Esophagus muscularis mucosa (tissue), 4 donors: ENCODE measurements at regions not wholly inside any gene's neighbourhood (a gene's known extent, or its start where the extent isn't known, plus 50 kb on each side); places are given as distances from the start of the nearest gene placed in this dataset.

ENCODE experiments used
- DNase-seq: peaks from one replicate; pipeline ENCODE4 v3.0.0-alpha.2; 2017; ENCODE audit errors: extremely low spot score
- H3K27ac ChIP-seq, 4 donors: fragments of 200-600 bp; sonication (generic); replicated peaks in 1 of 4; 1 replicate in 3 of 4; 2 replicates in 1 of 4; pipeline ENCODE4 v1.5.1; 2016 to 2019; ENCODE audit warnings: mild to moderate bottlenecking in 1 of 4
- H3K27me3 ChIP-seq, 4 donors: fragments of 200-600 bp; sonication (generic); one replicate each; pipeline versions ENCODE4 v1.5.1 to v1.6.0; 2016 to 2019
- H3K36me3 ChIP-seq, 4 donors: fragments of 200-600 bp; sonication (generic); one replicate each; pipeline ENCODE4 v1.5.1; 2016 to 2019
- H3K4me1 ChIP-seq, 4 donors: fragments of 200-600 bp; sonication (generic); one replicate each; pipeline ENCODE4 v1.5.1; 2016 to 2019
- H3K4me3 ChIP-seq, 4 donors: fragments of 200-600 bp; sonication (generic); 1 replicate in 2 of 4; 2 replicates in 2 of 4; pipeline ENCODE4 v1.5.1; 2016 to 2019; ENCODE audit warnings: mild to moderate bottlenecking in 4 of 4, moderate library complexity in 1 of 4
- H3K9me3 ChIP-seq, 4 donors: fragments of 200-600 bp; sonication (generic); 1 replicate in 3 of 4; 2 replicates in 1 of 4; pipeline ENCODE4 v1.5.1; 2016 to 2019
- EP300 ChIP-seq: sonication (generic); formaldehyde crosslinking; IDR thresholded peaks from one replicate; pipeline ENCODE4 v1.6.1; 2017; ENCODE audit warnings: antibody characterized with exemption
- POLR2A ChIP-seq: fragments of 450-650 bp; IDR thresholded peaks from one replicate; pipeline ENCODE4 v1.6.1; 2017; ENCODE audit warnings: antibody characterized with exemption, moderate library complexity, mild to moderate bottlenecking, low read depth
- POLR2AphosphoS5 ChIP-seq, 2 donors: sonication (generic); formaldehyde crosslinking; IDR thresholded peaks; one replicate each; pipeline ENCODE4 v1.6.1; 2017; ENCODE audit warnings: antibody characterized with exemption in 2 of 2
- WGBS: methylation state at CpG from one replicate; pipeline ENCODE4 v1.1.5; 2018; 5-methylcytosine and 5-hydroxymethylcytosine counted together
- intact Hi-C: fragments of 100-400 bp; cut with DNase I; formaldehyde crosslinking; loops from one replicate; pipeline ENCODE4 v1.15.1; 2023
- TF ChIP-seq, protein P1 (sequence below), 3 experiments: fragments of 200-600 bp in 2 of 3; fragments of 450-650 bp in 1 of 3; sonication (generic) in 2 of 3; IDR thresholded peaks; one replicate each; pipeline ENCODE4 v1.5.1; 2017 to 2019; ENCODE audit warnings: antibody characterized with exemption in 3 of 3, mild to moderate bottlenecking in 2 of 3, moderate library complexity in 1 of 3

DNA sequence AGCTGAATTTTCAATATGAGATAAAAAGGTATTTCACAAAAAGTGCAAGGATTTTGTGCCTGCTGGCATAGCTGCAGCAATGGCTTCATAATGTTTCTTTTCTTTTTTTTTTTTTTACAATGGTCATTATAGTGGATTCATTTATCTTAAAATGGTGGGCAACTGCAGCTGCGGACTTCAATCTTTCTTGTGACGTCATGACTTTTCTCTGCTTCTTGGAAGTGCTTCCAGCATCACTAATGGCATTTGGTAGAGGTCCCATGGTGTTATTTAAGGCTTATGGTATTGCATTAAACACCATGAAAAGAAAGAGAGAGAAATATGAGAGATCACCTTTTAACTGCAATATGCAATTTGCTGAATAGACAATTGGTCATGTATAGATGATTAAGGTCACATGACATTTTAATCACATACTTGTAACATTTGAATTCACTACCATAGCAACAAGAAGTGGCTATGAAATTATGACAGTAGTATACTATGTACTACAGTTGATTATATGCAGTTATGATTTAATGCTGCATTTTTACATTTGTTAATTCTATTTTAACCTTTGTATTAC, 684.0 kb upstream of the AADAT start:
- Histone ChIP-seq H3K27ac (no peak overlapping the region), H3K4me1 (no peaks in the 10 kb centered on the region), H3K27me3 (no peaks in the 10 kb centered on the region), H3K9me3 (peaks cover 0 to 3% (median 0%) of the 10 kb centered on the region in 4 donors), H3K4me3 (no peak overlapping the region), H3K36me3 (no peaks in the 10 kb centered on the region)
- TF ChIP-seq POLR2A = no peak
- TF ChIP-seq POLR2AphosphoS5 (IDR thresholded peaks at IDR 0.05) = no peak
- TF ChIP-seq, protein P1, sequence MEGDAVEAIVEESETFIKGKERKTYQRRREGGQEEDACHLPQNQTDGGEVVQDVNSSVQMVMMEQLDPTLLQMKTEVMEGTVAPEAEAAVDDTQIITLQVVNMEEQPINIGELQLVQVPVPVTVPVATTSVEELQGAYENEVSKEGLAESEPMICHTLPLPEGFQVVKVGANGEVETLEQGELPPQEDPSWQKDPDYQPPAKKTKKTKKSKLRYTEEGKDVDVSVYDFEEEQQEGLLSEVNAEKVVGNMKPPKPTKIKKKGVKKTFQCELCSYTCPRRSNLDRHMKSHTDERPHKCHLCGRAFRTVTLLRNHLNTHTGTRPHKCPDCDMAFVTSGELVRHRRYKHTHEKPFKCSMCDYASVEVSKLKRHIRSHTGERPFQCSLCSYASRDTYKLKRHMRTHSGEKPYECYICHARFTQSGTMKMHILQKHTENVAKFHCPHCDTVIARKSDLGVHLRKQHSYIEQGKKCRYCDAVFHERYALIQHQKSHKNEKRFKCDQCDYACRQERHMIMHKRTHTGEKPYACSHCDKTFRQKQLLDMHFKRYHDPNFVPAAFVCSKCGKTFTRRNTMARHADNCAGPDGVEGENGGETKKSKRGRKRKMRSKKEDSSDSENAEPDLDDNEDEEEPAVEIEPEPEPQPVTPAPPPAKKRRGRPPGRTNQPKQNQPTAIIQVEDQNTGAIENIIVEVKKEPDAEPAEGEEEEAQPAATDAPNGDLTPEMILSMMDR (IDR thresholded peaks at IDR 0.05) = no peak
- TF ChIP-seq EP300 = no peak
- 77% methylated on average over 2 of the region's 2 CpGs for WGBS
- DNase-seq = no peak
- intact Hi-C loops = no loop called here

DNA sequence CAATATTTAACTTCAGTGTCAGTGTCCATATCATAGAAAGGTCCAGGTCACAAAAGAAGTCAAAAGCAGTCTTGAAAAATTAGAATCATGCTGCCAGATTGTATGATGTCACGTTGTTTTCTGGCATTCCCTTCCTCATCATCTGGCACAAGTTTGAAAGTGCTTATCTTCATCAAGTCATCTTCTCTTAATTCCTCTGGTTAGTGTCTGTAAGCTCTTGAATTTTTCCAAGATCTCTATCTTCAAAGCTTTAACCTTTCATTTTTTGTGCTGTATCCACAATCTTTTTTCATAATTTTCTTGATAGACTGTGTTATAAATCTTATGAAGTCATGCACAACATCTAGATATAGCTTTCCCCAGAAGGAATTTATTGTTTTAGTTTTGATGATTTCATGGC, 682.7 kb upstream of the AADAT start:
- no peak overlapping the region for H3K4me3 ChIP-seq

DNA sequence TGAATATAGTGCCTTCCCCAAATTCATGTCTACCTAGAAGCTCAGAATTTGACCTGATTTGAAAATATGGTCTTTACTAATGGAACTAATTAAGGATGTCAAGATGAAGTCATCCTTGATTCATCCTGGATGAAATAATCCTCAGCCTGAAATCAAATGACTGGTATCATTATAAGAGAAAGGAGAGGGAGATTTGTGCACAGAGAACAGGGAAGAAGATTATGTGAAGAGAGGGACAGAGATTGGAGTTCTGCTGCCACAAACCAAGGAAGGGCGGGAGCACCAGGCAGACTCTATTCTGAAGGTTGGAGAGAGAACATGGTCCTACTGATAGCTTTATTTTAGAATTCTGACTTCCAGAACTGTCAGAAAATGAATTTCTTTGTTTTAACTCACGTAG, 680.9 kb upstream of the AADAT start:
- Histone ChIP-seq H3K4me1 (no peaks in the 10 kb centered on the region), H3K27ac (no peak overlapping the region), H3K4me3 (no peak overlapping the region), H3K27me3 (no peaks in the 10 kb centered on the region), H3K9me3 (no peaks in the 10 kb centered on the region), H3K36me3 (no peaks in the 10 kb centered on the region)
- no peak for DNase-seq
- 73% methylated on average over 2 of the region's 2 CpGs for WGBS
- intact Hi-C loops = no loop called here
- TF ChIP-seq EP300 = no peak
- TF ChIP-seq, protein P1 (IDR thresholded peaks at IDR 0.05) = no peak
- TF ChIP-seq POLR2A = no peak
- no peak for TF ChIP-seq POLR2AphosphoS5 (IDR thresholded peaks at IDR 0.05)

More for the DNA sequence above, 682.7 kb upstream of the AADAT start:
- H3K9me3 ChIP-seq = peaks cover 0 to 3% (median 0%) of the 10 kb centered on the region in 4 donors
- no peaks in the 10 kb centered on the region for H3K27me3 ChIP-seq
- no peaks in the 10 kb centered on the region for H3K4me1 ChIP-seq
- TF ChIP-seq EP300 = no peak
- no peak for TF ChIP-seq POLR2AphosphoS5 (IDR thresholded peaks at IDR 0.05)
- TF ChIP-seq POLR2A = no peak
- TF ChIP-seq, protein P1 (IDR thresholded peaks at IDR 0.05) = no peak
- 50% methylated on average over 1 of the region's 1 CpG for WGBS
- no peaks in the 10 kb centered on the region for H3K36me3 ChIP-seq
- intact Hi-C loops = no loop called here
- H3K27ac ChIP-seq = no peak overlapping the region
- DNase-seq = no peak

DNA sequence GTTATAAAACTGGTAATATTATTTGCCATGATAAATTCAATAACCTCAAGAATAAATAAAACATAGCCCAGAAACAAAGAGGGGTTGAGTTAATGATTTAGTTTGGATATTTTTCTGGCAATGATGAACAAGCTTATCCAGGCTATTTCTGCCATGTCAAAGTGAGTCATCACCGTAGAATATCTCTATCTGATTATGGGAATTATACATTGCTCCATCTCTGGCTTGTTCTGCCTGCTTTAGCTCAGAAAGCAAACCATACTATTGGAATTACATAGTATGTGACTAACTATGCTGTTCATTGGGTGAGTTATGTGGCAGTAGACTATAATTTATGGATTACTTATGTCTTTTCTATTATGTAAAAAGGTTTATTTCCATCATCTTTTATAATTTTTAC, 680.1 kb upstream of the AADAT start:
- intact Hi-C loops = no loop called here
- H3K4me3 ChIP-seq = no peak overlapping the region
- no peaks in the 10 kb centered on the region for H3K9me3 ChIP-seq
- H3K36me3 ChIP-seq = no peaks in the 10 kb centered on the region
- no peak overlapping the region for H3K27ac ChIP-seq
- 84% methylated on average over 1 of the region's 1 CpG for WGBS
- no peak for DNase-seq
- TF ChIP-seq POLR2A = no peak
- no peak for TF ChIP-seq POLR2AphosphoS5 (IDR thresholded peaks at IDR 0.05)
- no peak for TF ChIP-seq EP300
- TF ChIP-seq, protein P1 (IDR thresholded peaks at IDR 0.05) = no peak
- no peaks in the 10 kb centered on the region for H3K27me3 ChIP-seq
- H3K4me1 ChIP-seq = no peaks in the 10 kb centered on the region

DNA sequence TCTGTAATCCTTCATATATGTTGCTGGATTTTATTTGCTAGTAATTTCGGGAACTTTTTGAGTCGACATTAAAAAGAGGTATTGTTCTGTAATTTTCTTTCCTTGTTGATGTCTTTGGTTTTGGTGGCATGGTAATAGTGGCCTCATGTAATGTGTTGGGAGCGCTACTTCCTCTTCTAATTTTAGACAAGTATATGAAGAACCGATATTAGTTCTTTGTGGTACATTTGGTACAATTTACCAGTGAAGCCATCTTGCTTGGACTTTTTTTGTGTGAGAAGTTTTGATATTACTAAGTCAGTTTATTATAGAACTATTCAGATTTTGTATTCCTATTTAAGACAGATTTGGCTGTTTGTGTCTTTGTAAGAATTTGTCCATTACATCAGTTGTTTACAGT, 669.2 kb upstream of the AADAT start:
- no peak overlapping the region for H3K27ac ChIP-seq
- H3K4me3 ChIP-seq = no peak overlapping the region
- no peaks in the 10 kb centered on the region for H3K36me3 ChIP-seq
- TF ChIP-seq POLR2A (no peak), POLR2AphosphoS5 (IDR thresholded peaks at IDR 0.05) (no peak), EP300 (no peak)
- TF ChIP-seq, protein P1 (IDR thresholded peaks at IDR 0.05) = no peak
- WGBS = 93% methylated on average over 4 of the region's 4 CpGs
- no peaks in the 10 kb centered on the region for H3K4me1 ChIP-seq
- intact Hi-C loops = no loop called here
- no peaks in the 10 kb centered on the region for H3K27me3 ChIP-seq
- H3K9me3 ChIP-seq = peaks cover 0 to 4% (median 0%) of the 10 kb centered on the region in 4 donors
- DNase-seq = no peak
